ENCODE measurements at regions not wholly inside any gene's neighbourhood (a gene's known extent, or its start where the extent isn't known, plus 50 kb on each side); places are given as distances from the start of the nearest gene placed in this dataset.

DNA sequence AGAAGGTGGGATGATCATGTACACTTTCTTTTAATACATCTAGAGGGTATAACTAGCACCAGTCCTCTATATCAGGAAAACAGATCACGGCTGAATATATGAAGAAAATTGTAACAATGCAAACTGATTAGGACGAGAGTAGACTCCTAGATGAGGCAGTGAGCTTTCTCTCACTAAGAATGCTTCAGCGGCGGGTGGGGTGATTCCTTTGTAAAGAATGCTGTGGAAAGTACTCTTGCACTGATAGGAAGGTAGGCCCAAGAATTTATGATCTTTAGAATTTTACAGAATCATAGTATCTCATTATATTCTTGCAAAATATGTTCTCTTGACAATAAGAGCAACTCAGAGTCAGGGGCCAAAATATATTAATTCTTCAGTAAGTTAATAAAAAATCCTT lies 133.0 kb downstream of the LMNTD1 start:
- FAIRE-seq (no peak), ATAC-seq (no peak), DNase-seq (ENCODE audit: extremely low read depth in 1 of 4, low spot score in 3 of 4) (no peak)
- Histone ChIP-seq H2AFZ (ENCODE audit: low read depth, low read length) (no peak overlapping the region), H3K9ac (ENCODE audit: insufficient read depth in 1 of 2, low read depth in 2 of 2, low read length in 2 of 2) (no peak overlapping the region), H3K27ac (ENCODE audit: extremely low read depth, low read depth, low read length) (no peak overlapping the region), H3K36me3 (ENCODE audit: control insufficient read depth, insufficient read depth, low read length) (no peaks in the 10 kb centered on the region), H4K20me1 (replicated peaks; ENCODE audit: control insufficient read depth, insufficient read depth, low read length) (no peaks in the 10 kb centered on the region), H3K79me2 (ENCODE audit: control insufficient read depth, insufficient read depth, low read length) (no peaks in the 10 kb centered on the region), H3K9me1 (ENCODE audit: control insufficient read depth, insufficient read depth, low read length) (no peaks in the 10 kb centered on the region), H3K9me3 (replicated peaks; ENCODE audit: control insufficient read depth, insufficient read depth, low read depth, low read length) (no peaks in the 10 kb centered on the region), H3K27me3 (ENCODE audit: control insufficient read depth in 2 of 2, insufficient read depth in 2 of 2, low read length in 2 of 2) (no peaks in the 10 kb centered on the region), H3K4me1 (replicated peaks in 1 of 2; ENCODE audit: control insufficient read depth in 2 of 2, insufficient read depth in 2 of 2, low read length in 2 of 2) (no peaks in the 10 kb centered on the region), H3K4me3 (no peak overlapping the region), H3K4me2 (ENCODE audit: insufficient read depth, low read length) (no peak overlapping the region)
- ChIA-PET CTCF (ENCODE audit: low intra/inter-chr PET ratio) (no interaction called here), POLR2A (no interaction called here)
- intact Hi-C loops (cut with micrococcal nuclease): no loop called here
- BruUV-seq (replicated peaks): no TSS peak
- in situ Hi-C loops (cut with MboI): no loop called here
- WGBS (ENCODE audit: insufficient coverage, low coverage, missing lambda C conversion rate): 2% methylated on average over 4 of the region's 4 CpGs
- TF ChIP-seq MTA1 (IDR thresholded peaks at IDR 0.05; ENCODE audit: borderline replicate concordance): no peak
- no peak for TF ChIP-seq HMG20A (CRISPR knock-in tag; conservative IDR thresholded peaks at IDR 0.05)
- TF ChIP-seq, protein P1, sequence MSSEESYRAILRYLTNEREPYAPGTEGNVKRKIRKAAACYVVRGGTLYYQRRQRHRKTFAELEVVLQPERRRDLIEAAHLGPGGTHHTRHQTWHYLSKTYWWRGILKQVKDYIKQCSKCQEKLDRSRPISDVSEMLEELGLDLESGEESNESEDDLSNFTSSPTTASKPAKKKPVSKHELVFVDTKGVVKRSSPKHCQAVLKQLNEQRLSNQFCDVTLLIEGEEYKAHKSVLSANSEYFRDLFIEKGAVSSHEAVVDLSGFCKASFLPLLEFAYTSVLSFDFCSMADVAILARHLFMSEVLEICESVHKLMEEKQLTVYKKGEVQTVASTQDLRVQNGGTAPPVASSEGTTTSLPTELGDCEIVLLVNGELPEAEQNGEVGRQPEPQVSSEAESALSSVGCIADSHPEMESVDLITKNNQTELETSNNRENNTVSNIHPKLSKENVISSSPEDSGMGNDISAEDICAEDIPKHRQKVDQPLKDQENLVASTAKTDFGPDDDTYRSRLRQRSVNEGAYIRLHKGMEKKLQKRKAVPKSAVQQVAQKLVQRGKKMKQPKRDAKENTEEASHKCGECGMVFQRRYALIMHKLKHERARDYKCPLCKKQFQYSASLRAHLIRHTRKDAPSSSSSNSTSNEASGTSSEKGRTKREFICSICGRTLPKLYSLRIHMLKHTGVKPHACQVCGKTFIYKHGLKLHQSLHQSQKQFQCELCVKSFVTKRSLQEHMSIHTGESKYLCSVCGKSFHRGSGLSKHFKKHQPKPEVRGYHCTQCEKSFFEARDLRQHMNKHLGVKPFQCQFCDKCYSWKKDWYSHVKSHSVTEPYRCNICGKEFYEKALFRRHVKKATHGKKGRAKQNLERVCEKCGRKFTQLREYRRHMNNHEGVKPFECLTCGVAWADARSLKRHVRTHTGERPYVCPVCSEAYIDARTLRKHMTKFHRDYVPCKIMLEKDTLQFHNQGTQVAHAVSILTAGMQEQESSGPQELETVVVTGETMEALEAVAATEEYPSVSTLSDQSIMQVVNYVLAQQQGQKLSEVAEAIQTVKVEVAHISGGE (CRISPR knock-in tag; IDR thresholded peaks at IDR 0.05): no peak
- TF ChIP-seq BCL6 (CRISPR knock-in tag; IDR thresholded peaks at IDR 0.05): no peak
- TF ChIP-seq, protein P2, sequence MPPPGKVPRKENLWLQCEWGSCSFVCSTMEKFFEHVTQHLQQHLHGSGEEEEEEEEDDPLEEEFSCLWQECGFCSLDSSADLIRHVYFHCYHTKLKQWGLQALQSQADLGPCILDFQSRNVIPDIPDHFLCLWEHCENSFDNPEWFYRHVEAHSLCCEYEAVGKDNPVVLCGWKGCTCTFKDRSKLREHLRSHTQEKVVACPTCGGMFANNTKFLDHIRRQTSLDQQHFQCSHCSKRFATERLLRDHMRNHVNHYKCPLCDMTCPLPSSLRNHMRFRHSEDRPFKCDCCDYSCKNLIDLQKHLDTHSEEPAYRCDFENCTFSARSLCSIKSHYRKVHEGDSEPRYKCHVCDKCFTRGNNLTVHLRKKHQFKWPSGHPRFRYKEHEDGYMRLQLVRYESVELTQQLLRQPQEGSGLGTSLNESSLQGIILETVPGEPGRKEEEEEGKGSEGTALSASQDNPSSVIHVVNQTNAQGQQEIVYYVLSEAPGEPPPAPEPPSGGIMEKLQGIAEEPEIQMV (tag; conservative IDR thresholded peaks at IDR 0.05; ENCODE audit: low read depth): no peak
- no peak for TF ChIP-seq CBX1 (IDR thresholded peaks at IDR 0.05; ENCODE audit: low read depth)
- TF ChIP-seq ZNF695 (CRISPR knock-in tag; IDR thresholded peaks at IDR 0.05): no peak
- TF ChIP-seq, protein P3, sequence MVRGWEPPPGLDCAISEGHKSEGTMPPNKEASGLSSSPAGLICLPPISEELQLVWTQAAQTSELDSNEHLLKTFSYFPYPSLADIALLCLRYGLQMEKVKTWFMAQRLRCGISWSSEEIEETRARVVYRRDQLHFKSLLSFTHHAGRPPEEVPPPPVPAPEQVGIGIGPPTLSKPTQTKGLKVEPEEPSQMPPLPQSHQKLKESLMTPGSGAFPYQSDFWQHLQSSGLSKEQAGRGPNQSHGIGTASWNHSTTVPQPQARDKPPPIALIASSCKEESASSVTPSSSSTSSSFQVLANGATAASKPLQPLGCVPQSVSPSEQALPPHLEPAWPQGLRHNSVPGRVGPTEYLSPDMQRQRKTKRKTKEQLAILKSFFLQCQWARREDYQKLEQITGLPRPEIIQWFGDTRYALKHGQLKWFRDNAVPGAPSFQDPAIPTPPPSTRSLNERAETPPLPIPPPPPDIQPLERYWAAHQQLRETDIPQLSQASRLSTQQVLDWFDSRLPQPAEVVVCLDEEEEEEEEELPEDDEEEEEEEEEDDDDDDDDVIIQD (CRISPR knock-in tag; IDR thresholded peaks at IDR 0.05): no peak
- TF ChIP-seq, protein P4, sequence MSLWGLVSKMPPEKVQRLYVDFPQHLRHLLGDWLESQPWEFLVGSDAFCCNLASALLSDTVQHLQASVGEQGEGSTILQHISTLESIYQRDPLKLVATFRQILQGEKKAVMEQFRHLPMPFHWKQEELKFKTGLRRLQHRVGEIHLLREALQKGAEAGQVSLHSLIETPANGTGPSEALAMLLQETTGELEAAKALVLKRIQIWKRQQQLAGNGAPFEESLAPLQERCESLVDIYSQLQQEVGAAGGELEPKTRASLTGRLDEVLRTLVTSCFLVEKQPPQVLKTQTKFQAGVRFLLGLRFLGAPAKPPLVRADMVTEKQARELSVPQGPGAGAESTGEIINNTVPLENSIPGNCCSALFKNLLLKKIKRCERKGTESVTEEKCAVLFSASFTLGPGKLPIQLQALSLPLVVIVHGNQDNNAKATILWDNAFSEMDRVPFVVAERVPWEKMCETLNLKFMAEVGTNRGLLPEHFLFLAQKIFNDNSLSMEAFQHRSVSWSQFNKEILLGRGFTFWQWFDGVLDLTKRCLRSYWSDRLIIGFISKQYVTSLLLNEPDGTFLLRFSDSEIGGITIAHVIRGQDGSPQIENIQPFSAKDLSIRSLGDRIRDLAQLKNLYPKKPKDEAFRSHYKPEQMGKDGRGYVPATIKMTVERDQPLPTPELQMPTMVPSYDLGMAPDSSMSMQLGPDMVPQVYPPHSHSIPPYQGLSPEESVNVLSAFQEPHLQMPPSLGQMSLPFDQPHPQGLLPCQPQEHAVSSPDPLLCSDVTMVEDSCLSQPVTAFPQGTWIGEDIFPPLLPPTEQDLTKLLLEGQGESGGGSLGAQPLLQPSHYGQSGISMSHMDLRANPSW (CRISPR knock-in tag; IDR thresholded peaks at IDR 0.05): no peak
- no peak for TF ChIP-seq BRCA1 (IDR thresholded peaks at IDR 0.05)
- no peak for TF ChIP-seq BRCA1 (CRISPR knock-in tag; IDR thresholded peaks at IDR 0.05)
- TF ChIP-seq MEF2D (tag; conservative IDR thresholded peaks at IDR 0.05; ENCODE audit: low read depth): no peak
- no peak for TF ChIP-seq KLF13 (tag; IDR thresholded peaks at IDR 0.05; ENCODE audit: borderline replicate concordance, low read depth)
- no peak for TF ChIP-seq HNRNPK (IDR thresholded peaks at IDR 0.05; ENCODE audit: low read depth, low read length, poor library complexity, severe bottlenecking)
